Breast epithelium (tissue), 4 donors: ENCODE measurements at regions not wholly inside any gene's neighbourhood (a gene's known extent, or its start where the extent isn't known, plus 50 kb on each side); places are given as distances from the start of the nearest gene placed in this dataset.
"Not testable (repeated sequence)": the region's sequence is repeated elsewhere in the genome, so short reads cannot be mapped to it uniquely, and the experiment has no call there.

ENCODE experiments used
- DNase-seq, 2 donors: peaks; one replicate each; pipeline ENCODE4 v3.0.0-alpha.2; 2019; ENCODE audit warnings: low spot score in 2 of 2
- H3K27ac ChIP-seq, 2 donors: fragments of 200-600 bp; sonication (generic) in 1 of 2; one replicate each; pipeline ENCODE4 v1.5.1; 2016 to 2019; ENCODE audit warnings: mild to moderate bottlenecking in 1 of 2
- H3K27me3 ChIP-seq, 2 donors: fragments of 200-600 bp; sonication (generic) in 1 of 2; one replicate each; pipeline versions ENCODE4 v1.5.1 to v1.6.0; 2017 to 2019; ENCODE audit warnings: control low read depth in 1 of 2, mild to moderate bottlenecking in 1 of 2
- H3K36me3 ChIP-seq: fragments of 200-600 bp; one replicate; pipeline ENCODE4 v1.5.1; 2019
- H3K4me1 ChIP-seq, 2 donors: fragments of 200-600 bp; sonication (generic); one replicate each; pipeline ENCODE4 v1.5.1; 2016 to 2019; ENCODE audit warnings: control low read depth in 1 of 2
- H3K4me3 ChIP-seq, 3 donors: fragments of 200-600 bp; sonication (generic); 1 replicate in 2 of 3; 2 replicates in 1 of 3; pipeline ENCODE4 v1.5.1; 2016 to 2019; ENCODE audit warnings: mild to moderate bottlenecking in 3 of 3, moderate library complexity in 2 of 3
- H3K9me3 ChIP-seq, 2 donors: fragments of 200-600 bp; sonication (generic) in 1 of 2; one replicate each; pipeline ENCODE4 v1.5.1; 2016 to 2019; ENCODE audit warnings: control low read depth in 1 of 2
- POLR2A ChIP-seq: fragments of 450-650 bp; IDR thresholded peaks from one replicate; pipeline ENCODE4 v1.6.1; 2016; ENCODE audit warnings: antibody characterized with exemption, mild to moderate bottlenecking, moderate library complexity
- POLR2AphosphoS5 ChIP-seq, 3 donors: sonication (generic); formaldehyde crosslinking; IDR thresholded peaks; one replicate each; pipeline ENCODE4 v1.6.1; 2017; ENCODE audit warnings: antibody characterized with exemption in 3 of 3
- intact Hi-C: fragments of 100-400 bp; cut with DNase I; formaldehyde crosslinking; loops from one replicate; pipeline ENCODE4 v1.15.1; 2023; ENCODE audit warnings: low total_unique reads
- TF ChIP-seq, protein P1 (sequence below), 3 donors: fragments of 450-650 bp; IDR thresholded peaks; one replicate each; pipeline ENCODE4 v1.5.1; 2016 to 2017; ENCODE audit warnings: antibody characterized with exemption in 3 of 3, mild to moderate bottlenecking in 3 of 3, moderate library complexity in 3 of 3

DNA sequence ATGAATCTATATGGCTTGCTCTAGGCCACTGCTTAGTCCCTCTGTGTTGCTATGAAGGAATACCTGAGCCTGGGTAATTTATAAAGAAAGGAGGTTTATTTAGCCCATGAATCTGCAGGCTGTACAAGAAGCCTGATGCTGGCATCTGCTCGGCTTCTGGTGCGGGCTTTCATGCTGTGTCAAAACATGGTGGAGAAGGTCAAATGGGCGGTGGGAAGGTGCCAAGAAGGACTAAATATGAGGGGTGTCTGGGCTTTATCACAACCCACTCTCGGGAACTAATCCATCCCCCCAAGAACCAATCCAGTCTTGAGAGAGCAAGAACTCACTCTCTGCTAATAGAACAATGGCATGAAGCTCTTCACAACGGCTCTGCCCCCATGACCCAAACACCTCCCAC, 481.6 kb downstream of the EIPR1 start:
- no peak for DNase-seq
- intact Hi-C loops, result loop anchor here (5.0 kb wide), 1 partner anchor 449 kb away; no protein-coding TSS in a partner anchor
- no peaks in the 10 kb centered on the region for H3K27me3 ChIP-seq

DNA sequence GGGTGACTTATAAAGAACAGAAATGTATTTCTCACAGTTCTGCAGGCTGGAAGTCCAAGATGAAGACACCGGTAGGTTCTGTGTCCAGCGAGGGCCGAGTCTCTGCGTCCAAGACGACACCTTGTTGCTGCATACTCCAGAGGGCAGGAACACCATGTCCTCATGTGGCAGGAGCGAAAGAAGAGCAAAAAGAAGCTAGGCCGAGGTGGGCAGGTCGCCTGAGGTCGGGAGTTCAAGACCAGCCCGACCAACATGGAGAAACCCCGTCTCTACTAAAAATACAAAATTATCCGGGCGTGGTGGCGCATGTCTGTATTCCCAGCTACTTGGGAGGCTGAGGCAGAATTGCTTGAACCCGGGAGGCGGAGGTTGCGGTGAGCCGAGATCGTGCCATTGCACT, 483.6 kb downstream of the EIPR1 start:
- H3K27me3 ChIP-seq, H3K9me3 ChIP-seq, H3K4me3 ChIP-seq, H3K4me1 ChIP-seq, H3K36me3 ChIP-seq, DNase-seq, intact Hi-C loops, H3K27ac ChIP-seq: not testable (repeated sequence)

More for the DNA sequence above, 481.6 kb downstream of the EIPR1 start:
- TF ChIP-seq, protein P1, sequence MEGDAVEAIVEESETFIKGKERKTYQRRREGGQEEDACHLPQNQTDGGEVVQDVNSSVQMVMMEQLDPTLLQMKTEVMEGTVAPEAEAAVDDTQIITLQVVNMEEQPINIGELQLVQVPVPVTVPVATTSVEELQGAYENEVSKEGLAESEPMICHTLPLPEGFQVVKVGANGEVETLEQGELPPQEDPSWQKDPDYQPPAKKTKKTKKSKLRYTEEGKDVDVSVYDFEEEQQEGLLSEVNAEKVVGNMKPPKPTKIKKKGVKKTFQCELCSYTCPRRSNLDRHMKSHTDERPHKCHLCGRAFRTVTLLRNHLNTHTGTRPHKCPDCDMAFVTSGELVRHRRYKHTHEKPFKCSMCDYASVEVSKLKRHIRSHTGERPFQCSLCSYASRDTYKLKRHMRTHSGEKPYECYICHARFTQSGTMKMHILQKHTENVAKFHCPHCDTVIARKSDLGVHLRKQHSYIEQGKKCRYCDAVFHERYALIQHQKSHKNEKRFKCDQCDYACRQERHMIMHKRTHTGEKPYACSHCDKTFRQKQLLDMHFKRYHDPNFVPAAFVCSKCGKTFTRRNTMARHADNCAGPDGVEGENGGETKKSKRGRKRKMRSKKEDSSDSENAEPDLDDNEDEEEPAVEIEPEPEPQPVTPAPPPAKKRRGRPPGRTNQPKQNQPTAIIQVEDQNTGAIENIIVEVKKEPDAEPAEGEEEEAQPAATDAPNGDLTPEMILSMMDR (IDR thresholded peaks at IDR 0.05), result no peak
- TF ChIP-seq POLR2AphosphoS5 (IDR thresholded peaks at IDR 0.05) (no peak), POLR2A (no peak)
- Histone ChIP-seq H3K4me1 (no peaks in the 10 kb centered on the region), H3K27ac (no peak overlapping the region), H3K36me3 (no peaks in the 10 kb centered on the region), H3K4me3 (no peak overlapping the region), H3K9me3 (no peaks in the 10 kb centered on the region)

DNA sequence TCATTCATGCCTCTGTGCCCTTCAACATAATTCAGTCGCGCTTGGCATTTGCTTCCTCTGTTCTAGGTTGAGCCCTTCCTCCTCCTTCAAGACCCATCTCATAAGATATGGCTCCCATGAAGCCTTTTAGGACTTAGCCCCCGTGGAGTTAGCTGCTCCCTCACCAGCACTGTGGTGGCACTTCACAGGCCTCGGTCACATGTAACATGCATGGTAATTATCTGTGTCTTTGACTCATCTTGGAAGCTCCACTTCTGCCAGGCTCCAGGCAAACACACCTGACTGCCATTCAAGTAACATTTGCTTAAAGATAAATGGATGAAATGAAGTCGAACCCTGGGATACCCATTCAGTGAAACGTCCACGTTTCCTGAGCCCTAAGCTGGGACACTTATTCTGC, 484.7 kb downstream of the EIPR1 start:
- Histone ChIP-seq H3K36me3 (no peaks in the 10 kb centered on the region), H3K27ac (no peak overlapping the region), H3K27me3 (no peaks in the 10 kb centered on the region), H3K4me1 (no peaks in the 10 kb centered on the region), H3K4me3 (no peak overlapping the region), H3K9me3 (no peaks in the 10 kb centered on the region)
- intact Hi-C loops, result no loop called here
- no peak for DNase-seq
- no peak for TF ChIP-seq POLR2A
- TF ChIP-seq, protein P1 (IDR thresholded peaks at IDR 0.05), result no peak
- TF ChIP-seq POLR2AphosphoS5 (IDR thresholded peaks at IDR 0.05), result no peak

DNA sequence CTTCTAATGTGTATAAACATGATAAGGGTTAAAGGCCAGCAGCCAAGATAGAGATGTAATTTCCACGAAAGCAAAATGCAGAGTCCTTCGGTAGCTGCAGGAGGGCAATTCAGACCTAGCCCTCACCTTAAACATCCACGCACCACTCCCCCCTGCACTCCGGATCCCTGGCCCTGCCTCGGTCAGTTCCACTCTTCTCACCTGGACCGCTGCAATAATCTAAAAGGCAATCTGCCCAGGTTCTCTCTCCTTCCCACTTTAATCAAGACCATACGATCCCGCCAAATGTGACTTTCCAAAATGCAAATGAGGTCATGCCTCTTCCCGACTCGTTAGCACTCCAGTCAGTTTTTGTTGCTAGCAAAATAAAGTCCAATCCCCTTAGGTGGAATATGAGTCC, 485.2 kb downstream of the EIPR1 start:
- TF ChIP-seq, protein P1 (IDR thresholded peaks at IDR 0.05), result no peak
- no peak for TF ChIP-seq POLR2AphosphoS5 (IDR thresholded peaks at IDR 0.05)
- no peak for TF ChIP-seq POLR2A
- no peak for DNase-seq
- H3K4me1 ChIP-seq, result no peaks in the 10 kb centered on the region

DNA sequence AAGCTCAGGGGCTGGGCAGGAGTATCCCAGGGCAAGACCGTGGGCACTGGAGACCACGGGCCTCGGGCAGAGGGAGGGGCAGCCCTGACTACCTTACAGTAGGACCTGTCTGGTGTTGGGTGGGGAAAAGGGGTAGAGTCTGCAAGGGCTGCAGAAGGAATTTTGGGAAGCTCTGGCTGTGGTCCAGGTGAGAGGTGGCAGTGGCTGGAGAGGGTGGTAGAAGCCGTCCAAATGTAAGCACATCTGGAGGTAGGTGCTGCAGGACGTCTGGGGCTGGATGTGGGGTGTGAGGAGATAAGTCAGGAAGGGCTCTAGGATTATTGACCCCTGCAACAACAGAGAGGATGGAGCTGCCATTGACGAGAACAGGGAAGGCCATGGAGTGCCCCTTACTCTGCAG, 486.7 kb downstream of the EIPR1 start:
- TF ChIP-seq, protein P1 (IDR thresholded peaks at IDR 0.05), result no peak
- TF ChIP-seq POLR2A (no peak), POLR2AphosphoS5 (IDR thresholded peaks at IDR 0.05) (no peak)
- no peaks in the 10 kb centered on the region for H3K36me3 ChIP-seq
- H3K27me3 ChIP-seq, result no peaks in the 10 kb centered on the region
- H3K4me3 ChIP-seq, result no peak overlapping the region
- no peak for DNase-seq
- no peak overlapping the region for H3K27ac ChIP-seq
- no peaks in the 10 kb centered on the region for H3K9me3 ChIP-seq
- H3K4me1 ChIP-seq, result no peaks in the 10 kb centered on the region
- intact Hi-C loops, result no loop called here

More for the DNA sequence above, 485.2 kb downstream of the EIPR1 start:
- Histone ChIP-seq H3K9me3 (no peaks in the 10 kb centered on the region), H3K4me3 (no peak overlapping the region), H3K36me3 (no peaks in the 10 kb centered on the region), H3K27me3 (no peaks in the 10 kb centered on the region), H3K27ac (no peak overlapping the region)
- intact Hi-C loops, result no loop called here

DNA sequence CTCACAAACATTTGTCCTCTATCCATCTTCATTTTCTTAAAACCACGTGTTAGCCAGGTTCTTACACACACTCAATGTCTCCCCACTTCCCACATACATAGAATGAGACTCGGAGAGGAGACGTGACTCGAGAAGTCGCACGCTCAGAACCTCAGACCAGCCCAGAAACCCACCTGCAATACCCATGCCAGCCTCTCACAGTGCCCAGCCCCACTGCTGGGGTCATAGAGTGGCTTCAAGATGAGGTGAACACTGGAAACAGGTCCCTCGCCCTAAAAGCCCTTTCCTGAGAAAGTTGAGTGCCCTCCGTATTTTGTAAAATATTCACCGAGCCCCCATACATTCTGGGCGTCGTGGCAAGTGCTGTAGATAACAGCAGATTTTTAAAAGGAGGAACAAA, 487.4 kb downstream of the EIPR1 start:
- no peaks in the 10 kb centered on the region for H3K9me3 ChIP-seq
- no peaks in the 10 kb centered on the region for H3K4me1 ChIP-seq
- H3K36me3 ChIP-seq, result no peaks in the 10 kb centered on the region
- intact Hi-C loops, result no loop called here
- H3K4me3 ChIP-seq, result no peak overlapping the region
- TF ChIP-seq POLR2A (no peak), POLR2AphosphoS5 (IDR thresholded peaks at IDR 0.05) (no peak)
- TF ChIP-seq, protein P1 (IDR thresholded peaks at IDR 0.05), result no peak
- H3K27me3 ChIP-seq, result no peaks in the 10 kb centered on the region
- DNase-seq, result no peak
- no peak overlapping the region for H3K27ac ChIP-seq
